GM19193 (cell line): ENCODE measurements at regions not wholly inside any gene's neighbourhood (a gene's known extent, or its start where the extent isn't known, plus 50 kb on each side); places are given as distances from the start of the nearest gene placed in this dataset.

Source experiments
- POLR2A ChIP-seq: IDR thresholded peaks from 4 replicates; pipeline ENCODE4 v1.6.1; 2011; ENCODE audit not compliant: insufficient read depth, insufficient read length; ENCODE audit errors: extremely low read depth

DNA sequence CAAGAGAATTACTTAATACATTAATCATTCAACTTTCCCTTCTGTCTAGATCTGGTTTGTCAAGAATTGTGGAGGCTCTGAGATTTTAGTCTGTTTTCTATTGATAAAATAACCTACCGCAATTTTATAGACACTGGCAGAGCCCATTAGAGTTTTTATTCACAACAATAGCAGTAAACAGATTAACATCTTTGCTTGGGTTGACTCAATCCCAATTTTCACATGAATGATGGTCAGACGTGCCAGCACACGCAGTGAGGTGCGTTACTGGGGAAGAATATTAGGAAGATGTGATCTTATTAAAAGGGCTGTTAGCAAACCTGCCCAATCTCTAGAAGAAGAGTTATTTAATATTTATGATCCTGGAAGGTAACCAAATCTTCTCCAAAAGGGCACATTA lies 736.6 kb downstream of the MRPL39 start:
- no peak for TF ChIP-seq POLR2A

GRCh38 chr21:24869862-24870261 lies 737.4 kb downstream of the MRPL39 start:
- TF ChIP-seq POLR2A: no peak

GRCh38 chr21:24868117-24868516 lies 739.2 kb downstream of the MRPL39 start:
- no peak for TF ChIP-seq POLR2A

DNA sequence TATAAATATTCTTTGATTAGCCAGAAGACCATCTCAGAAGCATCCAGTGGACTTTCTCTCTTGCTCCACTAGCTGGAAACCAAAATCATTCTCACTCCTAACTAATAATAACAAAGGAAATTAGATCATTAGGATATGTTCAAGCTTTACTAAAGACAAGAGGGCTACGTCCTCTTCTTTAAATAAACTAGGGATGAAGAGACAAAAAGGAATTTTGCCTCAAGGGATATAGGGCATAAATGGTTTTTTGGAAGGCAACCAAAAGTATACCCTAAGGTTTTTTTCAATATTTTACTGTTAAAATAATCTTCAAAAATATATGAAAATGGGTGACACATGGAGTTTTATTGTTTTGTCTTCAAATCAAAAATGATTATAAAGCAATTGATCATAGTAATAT lies 745.8 kb downstream of the MRPL39 start:
- no peak for TF ChIP-seq POLR2A

DNA sequence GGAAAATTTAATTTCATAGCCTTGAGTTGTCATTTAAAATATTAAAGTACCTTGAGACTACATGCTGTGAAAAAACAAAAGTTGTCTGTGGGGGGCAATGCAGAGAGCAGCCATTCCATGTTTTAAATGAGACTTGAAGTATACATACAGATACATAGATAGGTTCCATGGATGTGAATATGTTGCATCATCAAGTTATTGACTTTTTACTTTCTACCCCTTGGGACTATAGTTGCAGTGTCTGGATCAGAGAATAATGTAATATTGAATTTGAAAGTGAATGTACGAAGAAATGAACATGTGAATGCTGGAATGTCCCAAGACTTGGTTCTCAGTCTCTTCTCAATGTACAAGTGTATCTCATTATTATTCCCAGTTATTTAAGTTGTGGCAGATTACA lies 751.0 kb downstream of the MRPL39 start:
- TF ChIP-seq POLR2A: no peak

- TF ChIP-seq POLR2A: no peak
Observed at GRCh38 chr21:24852610-24853195, 754.6 kb downstream of the MRPL39 start.

DNA sequence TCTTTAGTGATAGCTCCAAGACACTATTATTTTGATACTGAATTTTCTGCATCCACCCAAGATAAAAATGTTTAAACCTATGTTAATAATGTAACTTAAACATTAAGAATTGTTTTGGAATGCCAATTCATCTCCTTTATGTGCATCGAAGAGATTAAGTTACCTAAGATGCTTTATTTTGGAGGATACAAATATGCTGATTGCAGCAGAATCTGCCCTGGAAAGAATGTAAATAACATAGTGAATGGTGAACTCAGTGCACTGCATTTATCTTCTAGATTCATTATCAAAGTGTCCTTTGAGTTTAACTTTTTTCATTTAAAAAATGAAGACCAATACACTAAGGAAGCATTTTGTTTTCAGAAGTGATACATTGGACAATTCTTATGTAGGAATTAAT lies 757.2 kb downstream of the MRPL39 start:
- no peak for TF ChIP-seq POLR2A

- no peak for TF ChIP-seq POLR2A
Observed at GRCh38 chr21:24844671-24845070, 762.6 kb downstream of the MRPL39 start.

- TF ChIP-seq POLR2A: no peak
Observed at GRCh38 chr21:24840287-24840686, 767.0 kb downstream of the MRPL39 start.

DNA sequence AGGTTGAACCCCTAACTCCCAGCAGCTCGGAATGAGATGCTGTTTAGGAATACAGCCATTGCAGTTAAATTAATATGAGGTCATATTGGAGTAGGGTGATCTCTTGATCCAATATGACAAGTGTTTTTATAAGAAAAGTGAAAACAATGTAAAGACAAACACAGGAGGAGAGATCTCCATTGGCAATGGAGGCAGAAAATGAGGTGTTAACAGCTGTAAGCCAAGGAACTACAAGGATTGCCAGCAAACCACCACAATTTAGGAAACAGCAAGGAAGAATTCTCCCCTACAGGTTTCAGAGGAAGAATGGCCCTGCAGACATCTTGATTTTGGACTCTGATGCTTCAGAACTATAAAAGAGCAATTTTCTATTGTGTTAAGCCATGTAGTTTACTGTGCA lies 774.3 kb downstream of the MRPL39 start:
- TF ChIP-seq POLR2A: no peak

- no peak for TF ChIP-seq POLR2A
Observed at GRCh38 chr21:24829397-24829796, 777.9 kb downstream of the MRPL39 start.

GRCh38 chr21:24826822-24827221 lies 780.5 kb downstream of the MRPL39 start:
- no peak for TF ChIP-seq POLR2A

DNA sequence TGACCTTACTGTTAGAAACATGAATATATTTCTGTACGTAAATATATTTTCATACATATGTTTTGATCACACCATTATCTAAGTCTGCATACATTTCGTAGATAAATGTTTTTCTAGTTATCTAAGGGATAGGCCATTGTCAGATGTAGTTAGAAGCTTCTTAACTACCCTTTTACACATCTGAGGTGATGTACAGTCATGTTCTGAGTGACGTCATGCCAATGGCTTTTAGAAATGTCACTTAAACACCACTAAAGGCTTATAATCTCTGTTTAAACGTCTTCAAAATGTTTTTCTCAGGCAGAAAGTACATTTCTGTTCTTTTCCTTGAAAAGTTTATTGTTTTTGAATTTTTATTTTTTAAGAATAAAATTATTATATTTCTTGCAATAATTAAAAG lies 781.9 kb downstream of the MRPL39 start:
- no peak for TF ChIP-seq POLR2A

- no peak for TF ChIP-seq POLR2A
Observed at GRCh38 chr21:24824209-24824608, 783.1 kb downstream of the MRPL39 start.

DNA sequence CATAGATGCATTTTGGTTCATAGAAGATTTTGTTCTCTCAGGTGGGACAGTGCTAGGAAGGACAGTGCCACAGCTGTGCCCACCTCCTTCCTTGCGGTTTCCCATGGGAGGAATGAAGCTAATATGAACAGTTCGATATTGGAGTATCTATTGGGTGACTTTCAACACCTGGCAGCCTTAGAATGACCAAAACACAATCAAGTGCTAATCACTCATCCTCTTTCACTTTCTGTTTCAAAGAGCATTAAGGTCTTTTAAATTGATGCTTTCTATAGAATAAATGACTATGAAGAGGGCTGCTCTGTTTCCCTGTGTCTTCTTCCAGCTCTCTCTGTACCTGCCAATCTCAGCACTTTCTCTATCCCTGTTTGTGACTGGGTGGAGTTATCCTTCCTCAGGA lies 784.0 kb downstream of the MRPL39 start:
- no peak for TF ChIP-seq POLR2A

GRCh38 chr21:24785033-24785432 lies 822.2 kb downstream of the MRPL39 start:
- TF ChIP-seq POLR2A: no peak

DNA sequence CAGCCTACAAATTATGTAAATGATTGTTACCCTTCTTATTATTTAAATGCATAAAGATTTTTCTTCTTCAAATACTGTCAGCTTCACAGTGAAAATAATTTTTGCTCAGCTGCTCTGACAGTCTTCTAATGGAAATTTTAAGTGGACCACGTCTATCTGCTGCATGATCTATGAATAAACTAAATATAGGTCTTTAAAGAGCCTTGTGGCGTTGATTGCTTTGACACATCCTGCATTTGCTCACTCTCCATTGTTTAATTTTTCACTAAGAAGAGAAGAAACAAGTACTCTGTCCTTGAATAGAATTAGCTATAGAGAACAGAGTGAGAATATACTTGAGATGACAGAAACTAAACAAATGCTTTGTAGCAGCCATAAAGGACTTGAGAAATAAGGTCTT lies 826.1 kb downstream of the MRPL39 start:
- TF ChIP-seq POLR2A: no peak

DNA sequence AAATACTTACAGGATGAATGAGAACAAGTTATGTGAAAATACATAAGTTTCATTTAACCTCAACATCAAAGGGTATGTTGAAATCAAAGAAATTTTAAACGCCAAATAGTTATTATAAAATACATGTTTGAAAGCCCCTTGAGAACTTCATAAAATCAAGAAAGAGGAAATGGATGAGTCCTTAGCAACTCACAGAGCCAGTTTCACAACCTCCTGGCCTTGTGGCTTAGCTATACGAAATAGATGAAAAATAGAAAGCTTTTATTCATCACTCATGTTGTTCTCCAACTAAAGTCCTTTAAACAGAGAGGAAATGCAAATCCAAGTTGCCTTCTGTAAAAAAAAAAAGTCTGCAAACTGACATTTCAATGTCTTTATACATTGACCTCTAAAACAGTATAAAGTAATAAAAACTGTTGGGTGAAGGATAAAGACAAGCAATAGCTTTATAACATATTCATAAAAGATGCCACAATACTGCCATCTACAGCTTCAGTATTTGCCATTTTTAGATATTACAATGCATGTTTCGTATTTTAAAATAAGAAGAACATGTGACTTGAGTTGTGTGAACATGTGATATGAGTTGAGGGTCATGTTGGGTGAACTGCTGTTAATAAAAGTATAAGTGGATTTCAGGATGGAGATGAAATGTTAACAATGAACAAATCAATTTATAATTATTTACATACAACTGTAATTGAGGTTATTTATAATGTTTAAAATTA lies 847.8 kb downstream of the MRPL39 start:
- TF ChIP-seq POLR2A: no peak

DNA sequence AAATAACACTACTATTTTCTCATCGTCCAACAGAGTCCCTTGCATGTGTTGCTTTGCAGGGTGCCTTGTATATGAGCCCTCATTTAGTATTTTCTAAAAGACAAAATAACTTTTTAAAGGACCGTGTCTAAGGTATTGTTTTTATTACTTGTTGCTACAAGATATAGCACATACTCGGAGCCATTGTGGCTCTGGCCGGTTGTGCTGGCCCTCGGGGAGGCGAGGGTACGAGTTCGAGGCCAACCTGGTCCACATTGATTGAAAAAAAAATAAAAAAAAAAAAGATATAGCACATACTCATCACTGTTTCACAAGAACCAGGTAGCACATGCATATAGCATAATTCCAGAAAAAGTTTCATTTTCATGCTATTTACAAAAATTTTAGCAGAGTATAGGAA lies 869.2 kb downstream of the MRPL39 start:
- TF ChIP-seq POLR2A: no peak
